ENCODE measurements at regions not wholly inside any gene's neighbourhood (a gene's known extent, or its start where the extent isn't known, plus 50 kb on each side); places are given as distances from the start of the nearest gene placed in this dataset.
"Not testable (repeated sequence)": the region's sequence is repeated elsewhere in the genome, so short reads cannot be mapped to it uniquely, and the experiment has no call there.

DNA sequence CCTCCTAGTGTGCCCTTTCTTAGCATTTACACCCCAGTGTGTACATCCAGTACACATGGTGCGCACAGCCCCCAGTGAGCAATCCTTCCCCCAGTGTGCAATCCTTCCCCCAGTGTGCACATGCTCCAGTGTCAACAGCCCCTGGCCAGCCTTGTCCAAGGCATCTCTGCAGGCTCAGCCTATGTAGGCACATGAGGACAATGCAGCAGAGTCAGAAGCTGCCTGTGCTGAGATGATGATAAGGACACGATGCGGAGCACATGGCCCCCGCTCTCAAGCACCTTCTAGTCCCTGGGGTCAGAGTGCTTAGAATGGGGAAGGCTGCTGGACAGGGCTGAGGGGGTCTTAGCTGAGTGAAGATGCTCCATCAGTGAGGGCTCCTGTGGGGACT is 69.8 kb downstream of the GADD45G start:
- no peak for DNase-seq

DNA sequence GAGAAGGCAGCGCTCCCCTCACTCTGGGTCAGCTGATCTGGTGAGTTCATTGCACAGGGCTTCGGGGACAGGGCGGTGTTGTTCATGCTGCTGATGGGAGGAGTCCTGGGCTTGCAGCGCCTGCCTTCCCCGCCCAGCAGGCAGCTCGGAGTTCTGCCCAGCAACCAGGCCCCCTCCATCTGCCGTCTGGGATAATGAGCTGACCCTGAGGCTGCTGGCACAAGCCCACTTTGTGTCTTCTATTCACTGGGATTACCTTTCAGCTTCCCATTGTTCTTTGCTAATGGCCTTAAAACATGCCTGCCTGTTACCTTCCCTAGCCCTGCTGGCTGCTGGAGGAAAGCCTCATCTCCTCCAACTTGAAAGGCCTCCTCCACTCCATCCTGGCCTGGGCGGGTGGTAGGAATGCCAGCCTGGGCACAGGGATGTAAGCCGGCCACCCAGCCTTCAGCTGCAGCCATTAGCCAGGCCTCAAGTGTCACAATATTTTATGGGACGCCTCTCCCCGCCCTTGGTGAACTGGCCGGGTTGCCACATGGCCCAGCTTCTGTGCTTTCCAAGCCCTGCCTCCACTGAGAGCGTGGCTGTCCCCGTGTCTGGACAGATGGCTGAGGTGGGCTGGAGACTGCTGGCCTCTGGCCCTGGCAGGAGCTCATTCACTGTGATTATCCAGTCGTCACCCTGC is 70.4 kb downstream of the GADD45G start:
- DNase-seq: no peak

DNA sequence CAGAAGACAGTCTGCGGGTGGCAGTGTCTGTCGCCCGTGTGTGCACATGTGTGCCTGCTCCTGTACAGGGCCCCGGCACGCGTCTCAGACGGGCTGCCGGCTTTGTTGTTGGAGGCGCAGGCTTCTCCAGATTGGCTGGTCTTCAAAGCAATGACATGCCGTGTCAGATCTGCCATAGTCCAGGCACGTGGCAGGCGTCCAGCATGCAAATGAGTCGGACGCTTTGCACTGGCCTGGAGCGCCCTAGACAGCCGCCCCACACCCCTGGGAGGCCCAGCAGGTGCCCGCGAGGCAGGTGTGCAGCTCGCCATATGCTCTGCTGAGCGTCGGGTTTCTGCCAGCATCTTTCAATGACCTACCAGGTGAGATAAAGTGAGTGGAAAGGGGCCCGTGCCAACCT is 71.5 kb downstream of the GADD45G start:
- no peak for DNase-seq

DNA sequence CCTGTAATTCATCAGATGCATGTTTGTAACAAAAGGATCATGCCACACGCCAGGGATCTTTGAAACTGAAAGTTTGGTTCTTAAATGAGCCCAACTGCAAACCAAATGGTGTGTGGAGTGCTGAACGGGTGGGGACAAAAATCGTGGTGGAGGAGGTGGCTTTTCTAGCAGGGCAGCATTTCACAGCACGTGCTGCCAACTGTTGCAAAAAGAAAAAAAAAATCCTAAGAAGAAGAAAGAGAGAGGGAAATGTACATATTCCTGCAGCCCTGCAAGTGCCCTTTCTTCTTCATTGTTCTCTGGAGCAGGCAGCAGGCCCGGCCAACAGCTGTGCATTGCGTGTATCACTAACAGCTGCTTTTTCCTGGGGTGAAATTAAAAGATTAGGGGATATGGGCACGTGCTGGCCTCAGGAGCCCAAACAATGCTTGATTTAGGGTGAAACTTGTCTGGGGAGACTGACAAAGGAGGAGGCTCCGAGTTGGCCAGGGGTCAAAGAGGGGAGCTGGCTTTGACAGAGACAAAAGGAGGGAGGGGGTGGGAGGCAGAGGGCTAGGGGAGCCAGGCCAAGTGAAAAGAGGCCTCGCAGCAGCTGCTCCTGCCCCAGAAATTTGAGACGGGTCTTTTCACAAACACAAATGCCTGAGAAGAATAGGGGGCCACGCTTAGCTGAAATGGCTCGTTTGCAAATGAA is 73.0 kb downstream of the GADD45G start:
- no peak for DNase-seq

DNA sequence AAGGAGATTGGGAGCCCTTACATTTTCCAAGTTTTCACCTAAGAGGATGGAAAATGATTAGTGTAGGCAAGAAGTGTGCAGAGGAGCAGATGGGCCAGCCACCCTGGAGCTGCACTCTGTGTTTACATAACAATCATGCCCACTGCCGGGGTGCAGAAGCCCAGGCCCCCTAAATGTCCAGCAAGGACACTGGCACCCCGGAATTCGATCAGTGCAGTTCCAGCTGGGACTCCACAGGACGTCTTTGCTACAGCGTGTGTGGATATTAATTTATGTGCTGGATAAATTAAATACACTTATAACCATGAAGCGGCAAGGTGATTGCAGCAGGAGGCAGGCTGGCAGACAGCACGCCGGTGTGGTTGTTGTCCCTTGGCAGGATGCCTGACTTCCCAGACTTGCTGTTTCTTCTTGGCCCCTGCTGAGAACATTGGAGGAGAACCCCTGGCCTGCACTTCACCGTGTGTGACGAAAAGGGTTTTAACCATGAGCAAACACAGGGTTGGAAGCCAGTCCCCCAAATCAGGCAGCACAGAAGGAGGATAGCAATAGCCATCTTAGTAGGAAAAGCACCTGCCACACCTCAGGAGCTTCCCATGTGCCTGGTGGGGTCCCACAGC is 73.7 kb downstream of the GADD45G start:
- no peak for DNase-seq

DNA sequence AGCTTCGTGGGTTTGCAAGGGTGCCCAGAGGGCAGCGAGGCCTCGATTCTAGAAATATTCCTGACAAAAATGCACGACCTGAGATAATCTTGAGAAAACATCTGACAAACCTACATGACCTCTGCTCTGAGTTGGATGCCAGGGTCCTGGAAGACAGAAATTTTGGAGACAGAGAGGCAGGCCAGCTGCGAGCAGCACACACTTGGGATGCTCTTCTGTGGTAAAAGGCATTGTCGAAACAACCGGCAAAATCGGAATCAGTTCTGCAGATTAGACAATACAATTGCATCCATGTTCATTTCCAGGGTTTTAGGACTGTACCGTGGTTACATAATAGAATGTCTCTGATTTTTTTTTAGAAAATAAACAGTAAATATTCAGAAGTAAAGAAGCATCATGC is 74.2 kb downstream of the GADD45G start:
- no peak for DNase-seq

DNA sequence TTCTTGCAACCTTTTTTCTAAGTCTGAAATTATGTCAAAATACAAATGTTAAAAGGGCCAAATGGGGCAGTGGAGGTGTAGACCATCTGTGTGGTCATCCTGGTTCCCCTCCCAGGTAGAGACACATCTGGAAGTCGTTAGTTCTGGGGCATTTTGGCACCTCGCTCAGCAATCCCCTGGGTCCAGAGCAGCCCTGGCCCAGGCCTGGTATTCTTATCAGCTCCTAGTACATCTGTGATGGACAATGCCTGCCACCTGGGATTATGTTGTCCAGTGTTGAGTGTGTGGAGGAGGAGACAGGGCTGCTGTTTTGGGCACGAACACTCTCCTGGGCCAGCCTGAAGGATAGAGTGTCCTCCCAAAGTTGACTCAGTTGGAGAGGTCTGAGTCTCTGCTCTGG is 74.8 kb downstream of the GADD45G start:
- no peak for DNase-seq

DNA sequence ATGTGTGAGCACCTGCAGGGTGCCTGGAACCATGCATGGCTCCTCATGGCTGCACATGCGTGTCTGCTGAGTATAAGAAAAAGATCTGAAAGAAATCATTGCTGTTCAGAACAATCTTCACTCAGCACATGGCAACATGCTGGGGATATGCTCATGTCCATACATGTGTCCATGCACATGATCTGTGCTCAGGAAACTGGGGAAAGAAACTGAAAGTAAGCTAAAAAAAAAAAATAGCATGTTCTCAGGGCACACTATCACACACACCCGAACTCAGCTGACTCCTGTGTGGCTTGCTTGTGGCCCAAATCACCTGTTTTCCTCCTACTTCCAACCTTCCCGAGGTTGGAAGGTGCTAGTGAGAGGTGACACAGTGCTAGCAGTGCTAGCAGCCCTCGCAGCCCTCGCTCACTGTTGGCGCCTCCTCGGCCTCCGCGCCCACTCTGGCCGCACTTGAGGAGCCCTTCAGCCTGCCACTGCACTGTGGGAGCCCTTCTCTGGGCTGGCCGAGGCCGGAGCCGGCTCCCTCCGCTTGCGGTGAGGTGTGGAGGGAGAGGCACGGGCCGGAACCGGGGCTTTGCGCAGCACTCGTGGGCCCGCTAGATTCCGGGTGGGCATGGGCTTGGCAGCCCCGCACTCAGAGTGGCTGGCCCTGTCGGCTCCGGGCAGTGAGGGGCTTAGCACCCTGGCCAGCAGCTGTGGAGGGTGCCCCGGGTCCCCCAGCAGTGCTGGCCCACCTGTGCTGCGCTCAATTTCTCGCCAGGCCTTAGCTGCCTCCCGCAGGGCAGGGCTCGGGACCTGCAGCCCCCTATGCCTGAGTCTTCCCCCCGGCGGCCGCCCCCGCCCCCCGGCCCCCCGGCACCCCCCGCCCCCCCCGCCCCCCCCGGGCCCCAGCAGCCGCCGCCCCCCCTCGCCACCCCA is 76.0 kb downstream of the GADD45G start:
- no peak for DNase-seq

DNA sequence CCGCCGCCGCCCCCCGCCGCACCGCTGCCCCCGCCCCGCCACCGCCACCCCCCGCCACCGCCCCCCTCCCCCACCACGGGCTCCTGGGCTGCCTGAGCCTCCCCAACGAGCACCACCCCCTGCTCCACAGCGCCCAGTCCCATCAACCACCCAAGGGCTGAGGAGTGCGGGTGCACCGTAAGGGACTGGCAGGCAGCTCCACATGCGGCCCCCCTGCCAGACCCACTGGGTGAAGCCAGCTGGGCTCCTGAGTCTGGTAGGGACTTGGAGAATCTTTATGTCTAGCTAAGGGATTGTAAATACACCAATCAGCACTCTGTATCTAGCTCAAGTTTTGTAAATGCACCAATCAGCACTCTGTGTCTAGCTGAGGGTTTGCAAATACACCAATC is 76.7 kb downstream of the GADD45G start:
- not testable (repeated sequence) for DNase-seq

DNA sequence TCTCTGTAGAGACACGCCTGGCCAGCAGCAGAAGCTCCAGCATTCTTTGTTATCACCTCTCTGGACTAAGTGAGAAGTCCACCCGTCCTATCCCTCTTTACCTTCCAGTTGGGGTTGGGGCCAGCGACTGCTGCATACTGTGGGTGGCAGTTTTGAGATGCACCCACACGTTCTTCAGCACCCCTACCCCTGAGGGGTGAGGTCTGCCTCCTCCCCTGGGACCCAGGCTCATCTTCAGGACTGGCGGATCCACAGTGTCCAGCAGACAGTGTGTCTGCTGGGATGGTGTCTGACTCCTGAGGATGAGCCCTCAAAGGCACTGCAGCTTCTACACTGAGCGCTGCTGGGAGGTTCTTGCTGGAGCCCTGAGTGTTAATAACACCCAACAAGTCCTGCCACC is 78.8 kb downstream of the GADD45G start:
- no peak for DNase-seq

DNA sequence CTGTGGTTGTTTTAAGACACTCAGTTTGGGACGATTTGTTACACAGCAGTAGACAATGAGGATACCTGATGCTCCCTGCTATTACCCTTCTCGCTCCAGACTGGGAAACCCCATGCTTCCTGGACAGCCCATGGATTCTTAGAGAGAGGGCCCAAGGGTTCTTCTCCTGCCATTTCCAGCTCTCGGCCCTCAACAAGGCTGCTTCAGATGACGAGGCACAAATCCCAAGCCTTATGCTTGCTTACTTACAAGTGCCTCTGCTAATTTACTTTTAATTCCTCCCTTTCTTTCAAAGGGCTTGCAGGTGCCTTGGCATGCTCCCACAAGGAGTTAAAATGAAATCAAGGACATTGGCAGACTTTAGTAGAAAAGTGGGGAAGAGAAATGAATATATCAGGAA is 79.4 kb downstream of the GADD45G start:
- no peak for DNase-seq

DNA sequence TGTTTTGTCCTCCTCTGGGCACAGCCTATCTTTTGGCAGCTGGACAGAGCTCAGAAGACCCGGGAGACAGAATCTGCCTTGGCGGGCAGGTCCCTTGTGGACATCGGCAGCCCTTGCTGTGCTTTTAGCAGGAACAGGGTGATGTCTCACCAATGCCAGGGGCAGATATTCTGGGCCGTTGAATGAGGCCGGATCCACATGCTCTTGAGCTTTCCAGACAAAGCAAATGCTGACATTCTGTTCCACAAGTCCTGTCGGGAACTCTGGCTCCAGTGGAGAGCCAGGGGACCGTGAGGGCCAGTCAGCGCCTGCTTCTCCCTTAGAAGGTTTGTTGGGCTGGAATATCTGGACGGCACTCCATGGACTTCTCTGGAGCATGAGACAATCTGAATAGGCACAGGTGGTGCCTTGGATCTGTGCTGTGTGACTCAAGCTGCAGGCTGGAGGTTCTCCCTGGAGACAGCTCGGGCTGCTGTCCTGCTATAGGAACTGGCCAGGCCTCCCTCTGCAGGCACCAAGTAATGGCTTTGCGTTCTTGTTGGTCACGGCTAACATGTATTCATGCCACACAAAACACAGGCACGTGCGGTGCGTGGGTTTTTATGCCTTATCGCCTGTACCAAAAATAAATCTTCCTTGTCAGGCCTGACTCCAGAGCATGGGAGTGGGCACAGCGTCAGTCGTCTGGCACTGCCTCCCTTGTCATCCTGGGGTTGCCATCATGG is 80.3 kb downstream of the GADD45G start:
- no peak for DNase-seq

DNA sequence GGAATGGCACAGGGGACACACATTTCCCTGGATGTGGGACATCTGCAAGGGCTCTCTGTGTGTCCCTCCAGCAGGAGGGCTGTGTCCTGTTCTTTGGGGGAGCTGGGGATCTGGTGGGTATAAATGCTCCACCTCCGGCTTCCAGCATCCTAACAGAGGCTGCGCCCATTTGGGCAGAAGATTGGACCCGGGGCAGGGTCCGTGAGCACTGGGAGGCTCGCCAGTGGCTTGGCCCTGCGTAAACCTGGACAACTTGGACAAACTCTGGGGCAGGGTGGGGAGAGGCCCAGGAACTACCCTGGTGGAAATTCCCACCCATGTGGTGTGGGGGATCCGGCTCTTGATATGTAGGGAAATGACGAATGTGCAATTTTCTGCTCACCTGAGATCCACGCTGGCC is 80.9 kb downstream of the GADD45G start:
- no peak for DNase-seq

DNA sequence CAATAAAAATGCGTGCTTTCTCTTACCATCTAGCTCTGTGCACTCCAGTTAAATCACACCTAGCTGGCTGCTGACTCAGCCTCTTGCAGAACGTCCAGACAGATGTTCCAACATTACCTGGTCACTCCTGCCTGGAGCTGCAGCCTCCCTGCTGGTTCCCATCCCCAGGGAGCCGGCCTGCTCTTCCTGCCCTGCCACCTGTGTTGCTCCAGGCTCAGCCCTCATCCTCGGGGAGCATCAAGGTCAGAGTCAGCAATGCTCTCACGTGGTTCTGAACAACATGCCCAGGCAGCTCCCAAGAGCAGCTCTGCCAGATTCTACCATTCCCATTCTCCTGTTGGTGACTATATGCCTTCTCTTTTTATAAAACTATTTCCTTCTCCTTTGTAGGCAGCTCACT is 81.3 kb downstream of the GADD45G start:
- no peak for DNase-seq

DNA sequence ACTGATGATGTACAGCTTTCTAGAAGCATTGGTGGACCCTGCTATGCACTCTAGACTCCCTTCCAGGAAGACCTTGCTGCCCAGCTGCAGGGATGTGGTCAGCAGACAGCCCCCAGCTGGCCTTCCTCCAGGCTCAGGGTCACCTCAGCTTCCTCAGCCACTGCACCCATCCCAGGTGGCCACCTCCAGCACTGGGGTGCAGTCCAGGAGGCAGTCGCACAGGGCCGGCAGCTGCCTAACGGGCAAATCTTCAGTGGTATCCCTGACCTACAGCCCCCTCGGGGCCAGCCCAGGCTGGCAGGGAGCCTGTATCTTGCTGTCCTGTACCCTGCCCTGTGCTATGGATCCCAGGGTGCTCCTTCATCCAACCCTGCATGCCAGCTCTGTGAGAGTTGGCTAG is 81.8 kb downstream of the GADD45G start:
- no peak for DNase-seq

DNA sequence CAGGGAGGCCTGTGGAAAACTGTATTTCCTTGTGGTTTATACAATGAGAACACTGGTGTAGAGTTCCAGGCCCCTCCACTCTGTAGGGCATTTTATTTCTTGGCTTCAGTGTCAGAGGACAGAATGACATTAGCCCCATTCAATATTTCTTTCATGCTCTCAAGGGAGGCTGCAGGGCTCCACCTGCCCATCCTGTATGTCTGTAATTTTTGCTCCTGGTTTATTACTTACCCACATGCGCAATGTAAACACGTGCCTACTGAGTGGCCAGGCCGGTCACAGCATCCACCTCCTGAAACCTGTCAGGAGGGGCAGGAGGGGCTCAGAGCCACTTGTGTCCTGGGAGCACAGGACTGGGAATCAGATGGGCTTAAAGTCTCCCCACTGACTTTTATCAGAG is 82.4 kb downstream of the GADD45G start:
- DNase-seq: no peak

DNA sequence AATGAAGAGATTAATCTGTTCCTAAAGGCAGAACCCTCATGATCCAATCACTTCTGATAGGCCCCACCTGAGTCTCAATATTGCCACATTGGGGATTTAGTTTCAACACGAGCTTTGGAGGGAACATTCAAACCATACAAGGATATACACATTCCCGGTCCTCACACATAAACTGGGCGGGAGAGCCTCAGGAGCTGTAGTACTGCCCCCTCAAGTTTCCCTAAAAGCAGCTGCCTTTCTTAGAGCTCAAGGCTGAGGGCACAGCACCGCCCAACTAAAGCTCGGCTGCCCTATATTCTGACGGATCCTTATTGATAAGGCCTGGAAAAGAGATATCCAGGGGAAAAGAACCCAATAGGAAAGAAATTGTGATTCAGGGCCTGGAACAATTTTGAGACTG is 83.0 kb downstream of the GADD45G start:
- no peak for DNase-seq

DNA sequence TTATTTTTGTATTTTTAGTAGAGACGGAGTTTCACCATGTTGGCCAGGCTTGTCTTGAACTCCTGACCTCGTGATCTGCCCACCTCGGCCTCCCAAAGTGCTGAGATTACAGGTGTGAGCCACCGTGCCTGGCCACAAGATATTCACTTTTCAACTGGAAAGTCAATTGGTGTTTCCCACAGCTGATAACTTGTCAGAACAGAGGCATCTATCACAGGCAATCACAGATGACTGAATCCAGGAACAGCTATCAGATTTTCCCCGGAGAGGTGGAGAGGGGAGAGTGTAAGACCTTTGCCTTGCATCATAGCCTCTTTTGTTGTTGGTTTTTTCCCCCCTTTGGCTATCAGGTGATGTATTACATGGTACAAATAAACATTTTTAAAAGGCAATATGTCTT is 84.5 kb downstream of the GADD45G start:
- not testable (repeated sequence) for DNase-seq

DNA sequence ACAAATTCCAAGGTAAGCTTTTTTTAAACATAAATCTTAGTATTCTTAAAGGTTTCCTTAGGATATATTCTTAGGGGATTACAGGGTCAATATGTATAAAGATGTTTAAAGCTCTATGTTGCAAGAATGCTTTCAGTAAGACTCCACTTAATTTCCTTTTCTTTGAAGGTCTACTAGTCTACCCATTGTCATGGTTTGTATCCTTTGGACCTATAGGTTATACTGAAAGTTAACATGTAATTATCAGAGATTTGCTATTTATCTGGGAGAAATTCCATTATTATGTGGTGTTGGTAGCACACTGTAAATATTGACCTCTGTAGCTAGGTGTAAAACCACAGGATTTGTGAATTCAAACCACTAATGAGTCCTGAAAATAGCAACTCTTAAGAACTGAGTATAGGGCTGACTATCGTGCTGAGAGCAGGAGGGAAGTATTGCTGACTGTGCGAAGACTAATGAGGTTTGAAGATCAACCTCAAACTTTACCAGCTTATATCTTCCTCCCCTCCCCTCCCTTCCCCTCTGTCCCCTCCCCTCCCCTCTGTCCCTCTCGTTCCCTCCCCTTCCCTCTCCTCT is 85.6 kb downstream of the GADD45G start:
- DNase-seq: no peak

DNA sequence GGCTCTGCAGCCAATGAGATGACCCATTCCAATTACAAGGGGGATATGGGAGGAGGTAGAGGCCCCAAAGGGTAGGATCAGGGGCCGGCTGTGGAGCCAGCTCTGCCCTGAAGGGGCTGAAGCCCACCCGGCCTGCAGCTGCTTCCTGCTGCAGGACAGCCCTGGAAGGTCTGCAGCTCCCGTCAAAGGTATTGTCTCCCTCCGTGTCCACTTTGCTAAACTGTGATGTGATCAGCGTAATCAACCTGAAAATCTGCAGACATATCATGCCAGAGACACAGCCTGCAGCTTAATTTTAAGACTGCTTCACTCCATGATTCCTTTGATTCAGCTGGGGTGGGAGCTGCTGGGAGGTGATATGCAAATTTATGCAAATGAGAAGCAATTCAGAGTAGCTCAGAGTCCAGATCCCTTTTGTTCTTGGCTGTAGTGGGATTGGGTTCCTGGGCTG is 90.7 kb downstream of the GADD45G start:
- no peak for DNase-seq

DNA sequence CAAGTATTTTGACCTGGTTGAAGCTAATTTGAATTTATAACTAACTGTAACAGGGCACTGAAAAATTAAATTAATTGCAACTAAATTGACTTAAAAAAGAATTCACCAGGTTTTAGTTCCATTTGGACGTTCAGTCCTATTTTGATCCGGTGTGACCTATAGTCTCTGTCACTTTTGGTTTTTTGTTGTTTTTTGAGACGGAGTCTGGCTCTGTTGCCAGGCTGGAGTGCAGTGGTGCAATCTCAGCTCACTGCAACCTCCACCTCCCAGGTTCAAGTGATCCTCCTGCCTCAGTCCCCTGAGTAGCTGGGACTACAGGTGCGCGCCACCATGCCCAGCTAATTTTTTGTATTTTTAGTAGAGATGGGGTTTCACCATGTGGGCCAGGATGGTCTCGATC is 91.2 kb downstream of the GADD45G start:
- not testable (repeated sequence) for DNase-seq

DNA sequence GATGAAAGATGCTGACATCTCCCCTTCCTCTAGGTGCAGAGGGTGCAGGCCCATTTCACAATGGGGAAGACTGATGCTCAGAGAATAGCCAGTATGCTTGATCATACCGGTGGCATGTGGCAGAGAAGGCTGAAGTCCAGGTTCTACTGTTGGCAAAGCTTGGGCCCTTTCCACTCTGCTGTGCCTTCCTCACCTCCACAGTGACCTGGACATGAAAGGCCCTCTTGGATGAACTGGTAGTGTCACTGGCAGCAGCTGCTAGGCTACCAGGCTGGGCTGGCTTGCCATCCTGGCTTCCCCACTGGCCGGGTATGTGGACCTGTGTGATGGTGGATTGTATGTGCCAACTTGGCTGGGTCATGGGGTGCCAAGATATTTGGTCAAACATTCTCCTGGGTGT is 92.0 kb downstream of the GADD45G start:
- DNase-seq: no peak

Measured in CD4-positive, alpha-beta T cell treated with Interleukin-15 for 1 hour (primary cell).